PFSK-1 (cell line): ENCODE measurements at regions not wholly inside any gene's neighbourhood (a gene's known extent, or its start where the extent isn't known, plus 50 kb on each side); places are given as distances from the start of the nearest gene placed in this dataset.

Experiments used
- POLR2AphosphoS5 ChIP-seq: IDR thresholded peaks from 2 replicates; pipeline ENCODE4 v1.6.1; 2012; ENCODE audit warnings: low read depth, mild to moderate bottlenecking, control low read depth, low read length, moderate library complexity
- REST ChIP-seq, 2 experiments: IDR thresholded peaks; 2 replicates each; pipeline versions ENCODE4 v1.6.1 to v1.8.0; 2011 to 2012; ENCODE audit warnings: low read depth in 2 of 2, low read length in 2 of 2, control low read depth in 1 of 2, inconsistent platforms in 1 of 2, mild to moderate bottlenecking in 1 of 2, moderate library complexity in 1 of 2; ENCODE audit not compliant: insufficient read depth in 1 of 2

DNA sequence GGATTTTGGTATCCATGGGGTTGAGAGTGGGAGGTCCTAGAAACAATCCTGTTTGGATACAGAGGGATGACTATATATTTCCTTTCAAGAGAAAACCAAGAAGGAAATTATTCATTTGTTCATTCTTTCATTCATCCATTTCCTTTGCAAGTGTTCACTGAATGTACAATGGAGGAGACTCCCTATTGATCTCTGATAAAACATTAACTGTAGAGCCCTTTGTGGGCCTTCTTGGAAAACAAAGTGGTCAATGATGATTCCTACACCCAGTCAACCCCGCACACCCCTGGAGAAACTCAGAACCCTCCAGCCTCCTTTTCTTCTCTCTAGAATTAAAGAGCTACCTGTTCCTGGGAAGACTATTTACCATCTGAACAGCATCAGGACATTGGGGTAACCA, 247.3 kb downstream of the AUH start:
- TF ChIP-seq POLR2AphosphoS5 = no peak
- no peak for TF ChIP-seq REST (IDR thresholded peaks at IDR 0.05; ENCODE audit: insufficient read depth in 1 of 2, low read depth in 2 of 2, low read length in 2 of 2)
